DMS 273 treated with DMSO at 0.1 percent for 48 hours (cell line): ENCODE measurements at regions not wholly inside any gene's neighbourhood (a gene's known extent, or its start where the extent isn't known, plus 50 kb on each side); places are given as distances from the start of the nearest gene placed in this dataset.
"Not testable (repeated sequence)": the region's sequence is repeated elsewhere in the genome, so short reads cannot be mapped to it uniquely, and the experiment has no call there.

Experiments used
- DNase-seq: peaks from one replicate; lab custom pipeline; 2025; lab: John Stamatoyannopoulos, UW

- no peak for DNase-seq
Observed at GRCh38 chr4:107391009-107391629, 328.9 kb downstream of the PAPSS1 start.

DNA sequence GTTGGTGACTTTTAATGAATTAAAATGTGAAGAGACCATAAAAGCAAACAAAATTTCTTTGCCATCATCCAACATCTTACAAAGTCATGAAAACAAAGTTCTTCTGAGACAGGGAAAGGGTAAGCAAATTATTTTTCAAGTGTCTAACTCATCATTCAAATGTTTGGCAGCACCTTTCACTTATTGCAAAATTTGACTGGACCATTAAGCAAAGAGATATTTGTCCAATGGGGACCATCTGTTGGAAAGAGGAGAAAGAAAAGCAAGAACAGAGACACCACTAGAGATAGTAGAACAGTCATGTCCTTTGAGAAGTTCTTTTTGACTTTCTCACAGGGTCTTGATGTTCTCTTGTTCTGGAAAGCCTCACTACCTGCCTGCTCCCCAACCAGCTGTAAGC is 330.1 kb downstream of the PAPSS1 start:
- DNase-seq, result no peak

DNA sequence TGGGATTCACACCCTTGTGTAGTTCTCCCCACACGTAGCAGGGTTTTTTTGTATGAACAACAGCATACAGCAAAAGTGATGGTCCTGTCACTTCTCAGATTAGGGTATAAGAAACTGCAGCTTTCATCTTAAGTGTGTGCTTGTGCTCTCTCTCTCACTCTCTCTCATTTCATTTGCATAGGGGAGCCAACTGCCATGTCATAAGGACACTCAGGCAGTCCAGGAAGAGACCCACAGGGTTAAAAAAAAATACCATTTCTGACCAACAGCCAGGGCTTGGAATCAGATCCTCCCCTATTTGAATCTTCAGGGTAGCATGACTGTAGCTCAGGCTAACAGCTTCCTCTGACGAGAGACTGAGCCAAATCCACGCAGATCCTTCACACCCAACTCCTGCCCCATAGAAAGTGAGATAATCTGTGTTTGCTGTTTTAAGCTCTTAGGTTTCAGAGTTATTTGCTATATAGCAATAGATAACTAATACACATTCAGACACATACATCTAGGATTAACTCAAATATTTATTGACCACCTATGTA is 331.2 kb downstream of the PAPSS1 start:
- no peak for DNase-seq

GRCh38 chr4:107380836-107381438 is 339.1 kb downstream of the PAPSS1 start:
- no peak for DNase-seq

- no peak for DNase-seq
Observed at GRCh38 chr4:107380190-107380589, 339.8 kb downstream of the PAPSS1 start.

DNA sequence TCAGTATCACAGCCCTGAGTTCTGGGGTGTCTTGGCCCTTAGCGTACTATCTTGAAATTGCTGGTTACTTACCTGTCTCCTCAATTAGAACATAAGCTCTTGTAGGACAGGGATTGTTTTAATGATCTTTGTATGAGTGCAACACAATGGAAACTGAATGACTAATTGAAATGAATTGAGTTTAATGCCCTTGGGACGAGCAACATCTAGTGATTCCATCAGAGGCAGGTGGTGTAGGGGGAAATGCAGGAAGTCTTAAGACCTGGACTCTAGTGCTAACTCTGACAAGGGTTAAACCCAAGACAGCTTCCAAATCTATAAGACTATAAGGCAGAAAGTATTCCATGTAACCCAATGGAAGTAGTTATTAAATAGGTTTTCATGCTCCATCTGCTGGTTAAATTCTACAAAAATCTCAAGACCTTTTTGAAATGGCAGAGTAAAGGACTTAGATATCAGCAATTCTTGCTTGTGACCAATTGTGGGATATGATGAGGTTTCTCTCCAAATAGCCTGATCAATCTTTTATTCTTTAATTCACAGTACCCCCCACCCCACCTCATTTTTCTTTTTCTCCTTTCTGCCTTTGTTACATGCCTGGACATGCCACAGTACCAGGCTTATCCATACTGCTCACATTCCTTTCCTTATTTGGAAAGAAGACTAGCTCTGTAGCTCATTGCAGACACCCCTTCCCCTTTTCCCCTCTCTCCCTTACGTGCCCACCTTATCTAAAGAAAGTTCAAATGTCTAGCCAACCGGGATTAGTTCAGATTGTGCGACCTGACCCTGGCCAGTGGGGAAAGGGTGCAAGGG is 340.8 kb downstream of the PAPSS1 start:
- DNase-seq, result no peak

DNA sequence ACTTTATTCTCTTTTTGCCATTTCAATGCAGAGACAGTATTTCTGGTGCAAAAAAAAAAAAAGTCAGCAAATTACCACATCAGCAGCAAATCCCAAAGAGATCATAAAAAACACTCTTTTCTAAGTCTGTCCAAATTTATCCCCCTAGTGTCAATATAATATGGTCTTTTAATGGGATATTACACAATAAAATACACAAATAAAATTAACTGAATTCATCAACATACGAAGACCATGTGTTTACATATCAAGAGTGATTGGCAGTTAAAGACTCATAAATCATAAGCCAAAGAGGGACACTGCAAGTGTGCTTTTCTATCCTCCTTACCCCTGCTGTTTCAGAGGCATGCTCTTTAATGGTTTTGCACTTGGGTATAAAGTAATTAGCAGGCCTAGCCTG is 340.2 kb upstream of the DKK2 start:
- no peak for DNase-seq

GRCh38 chr4:107366900-107367299 is 330.8 kb upstream of the DKK2 start:
- no peak for DNase-seq

DNA sequence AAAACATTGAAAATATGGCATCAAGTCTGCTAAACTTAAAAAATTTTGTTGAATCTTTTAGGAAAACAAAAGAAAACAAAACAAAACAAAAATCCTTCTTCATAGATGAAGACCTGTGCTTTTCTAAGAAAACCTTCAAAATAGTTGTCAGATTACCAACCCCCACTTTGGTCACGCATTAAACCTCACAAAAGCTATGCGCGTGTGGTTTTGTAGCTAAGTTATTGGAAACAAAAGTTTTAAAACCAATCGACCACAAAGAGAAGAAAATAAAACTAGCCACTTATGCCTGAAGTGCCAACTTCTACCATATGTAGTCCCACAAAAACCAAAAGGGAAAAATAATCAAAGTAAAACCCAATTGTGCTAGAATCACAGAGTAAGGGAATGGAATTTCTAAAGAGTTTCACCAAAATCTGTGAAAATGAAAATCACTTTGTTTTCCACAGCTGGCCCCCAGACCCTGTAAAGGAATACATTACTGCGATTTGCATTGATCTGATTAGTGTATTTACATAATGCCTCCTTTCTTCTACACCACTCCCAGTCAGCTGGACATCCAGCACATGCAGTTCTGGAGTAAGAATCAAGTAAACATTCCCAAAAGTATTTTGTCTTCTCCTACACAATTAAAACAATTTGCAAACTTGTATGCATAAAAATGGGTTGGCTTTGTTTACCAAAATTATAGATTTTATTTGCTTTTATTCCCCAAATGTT is 330.1 kb upstream of the DKK2 start:
- DNase-seq, result no peak

- no peak for DNase-seq
Observed at GRCh38 chr4:107363125-107363524, 327.0 kb upstream of the DKK2 start.

DNA sequence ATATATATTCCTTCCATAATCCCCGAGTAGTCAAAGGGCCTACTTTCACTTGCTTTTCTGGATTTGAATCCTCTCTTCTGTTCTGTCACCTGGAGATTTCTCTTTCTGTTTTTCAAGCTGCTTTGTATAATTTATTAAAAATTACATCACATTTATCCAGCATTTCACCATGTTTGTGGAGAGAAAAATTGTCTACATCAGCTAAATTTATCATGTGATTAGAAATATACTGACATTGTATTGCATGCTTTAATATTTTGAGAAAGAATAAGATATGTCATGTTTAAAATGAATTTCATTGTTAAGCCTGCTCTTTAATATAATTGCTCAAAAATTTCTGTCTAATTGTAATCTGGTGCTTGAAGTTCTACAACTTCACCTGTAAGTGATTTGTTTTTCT is 323.1 kb upstream of the DKK2 start:
- DNase-seq, result no peak

- DNase-seq, result not testable (repeated sequence)
Observed at GRCh38 chr4:107354304-107354703, 318.2 kb upstream of the DKK2 start.

DNA sequence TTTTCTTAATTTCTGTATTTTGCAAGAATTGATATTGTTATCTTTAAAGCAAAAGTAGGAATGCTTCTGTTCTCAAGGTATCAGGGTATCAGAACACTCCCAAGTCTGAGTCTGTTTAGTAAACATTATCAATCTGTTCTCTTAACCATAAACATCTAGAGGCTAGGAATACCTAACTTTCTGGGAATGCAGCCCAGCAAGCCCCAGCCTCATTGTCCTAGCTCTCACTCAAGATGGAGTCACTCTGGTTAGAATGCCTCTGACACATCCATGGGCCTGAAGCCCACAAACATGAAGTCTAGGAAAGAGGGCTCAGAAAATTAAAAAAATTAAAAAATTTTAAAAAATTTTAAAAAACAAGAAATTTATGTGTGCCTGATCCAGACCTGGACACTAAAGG is 315.1 kb upstream of the DKK2 start:
- no peak for DNase-seq

DNA sequence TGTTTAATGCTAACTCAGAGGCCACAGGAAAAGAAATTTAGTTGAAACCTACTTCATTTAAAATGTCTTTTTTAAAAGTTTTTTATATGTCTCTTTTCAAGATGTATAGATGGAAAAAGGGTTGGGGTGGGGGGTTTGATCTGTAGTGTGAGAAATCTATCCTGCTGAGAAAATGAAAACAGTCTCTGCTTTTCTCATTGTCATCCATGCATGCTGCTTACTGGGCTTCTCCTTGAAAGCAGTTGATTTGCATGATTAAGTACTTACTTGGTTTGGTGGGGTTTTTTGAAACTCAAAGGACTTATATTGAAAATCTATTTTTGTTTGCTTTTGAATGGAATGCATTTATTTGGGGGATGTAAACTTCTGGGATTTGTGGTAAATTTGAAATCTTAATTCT is 313.6 kb upstream of the DKK2 start:
- DNase-seq, result no peak

GRCh38 chr4:107349266-107349665 is 313.2 kb upstream of the DKK2 start:
- DNase-seq, result no peak

GRCh38 chr4:107348188-107349050 is 312.3 kb upstream of the DKK2 start:
- no peak for DNase-seq

- DNase-seq, result no peak
Observed at GRCh38 chr4:107333518-107333917, 297.4 kb upstream of the DKK2 start.

GRCh38 chr4:107332656-107333055 is 296.5 kb upstream of the DKK2 start:
- DNase-seq, result not testable (repeated sequence)

DNA sequence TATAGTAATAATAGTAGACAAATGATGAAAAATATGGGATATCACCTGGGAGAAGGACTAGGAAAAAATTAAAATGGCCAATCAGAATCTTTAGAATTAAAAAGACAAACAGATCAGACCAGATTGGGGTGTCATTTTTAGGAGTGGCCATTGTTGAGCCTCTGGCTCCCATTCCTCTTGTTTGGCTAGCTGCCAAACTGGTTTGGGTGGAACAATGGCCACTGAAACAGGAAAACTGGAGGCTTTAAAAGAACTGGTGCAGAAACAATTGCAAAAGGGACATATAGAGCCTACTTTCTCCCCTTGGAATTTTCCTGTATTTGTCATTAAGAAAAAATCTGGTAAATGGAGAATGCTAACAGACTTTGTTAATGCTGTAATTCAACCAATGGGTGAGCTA is 294.8 kb upstream of the DKK2 start:
- DNase-seq, result no peak

DNA sequence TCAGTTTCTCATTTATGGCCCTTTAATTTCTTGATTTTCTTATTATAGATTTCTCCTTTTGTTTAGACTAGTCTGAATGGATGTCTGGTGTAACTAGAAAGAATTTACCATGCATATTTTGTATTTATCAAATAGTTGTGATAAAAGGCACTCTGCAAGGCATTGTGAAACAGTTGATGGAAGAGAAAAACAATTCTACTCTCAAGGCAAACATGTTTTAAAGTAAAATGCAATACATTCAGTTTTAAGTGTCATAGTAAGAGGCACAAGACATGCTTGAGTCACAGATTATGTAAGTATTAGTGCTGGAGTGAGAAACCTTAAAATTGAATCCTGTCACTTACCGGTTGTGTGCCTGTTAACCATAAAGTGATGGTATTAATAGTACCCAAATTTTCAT is 283.3 kb upstream of the DKK2 start:
- no peak for DNase-seq

GRCh38 chr4:107318078-107318477 is 282.0 kb upstream of the DKK2 start:
- DNase-seq, result no peak
